Activated CD4-positive, alpha-beta T cell treated with anti-CD3 and anti-CD28 coated beads, Interleukin-2, amount 10 ng/mL, durations not matched to agents 7 days and 5 days (primary cell): ENCODE measurements at regions not wholly inside any gene's neighbourhood (a gene's known extent, or its start where the extent isn't known, plus 50 kb on each side); places are given as distances from the start of the nearest gene placed in this dataset.
"Not testable (repeated sequence)": the region's sequence is repeated elsewhere in the genome, so short reads cannot be mapped to it uniquely, and the experiment has no call there.

Experiments
- CTCF ChIA-PET: fragments of 350-600 bp; sonication (Branson Sonifier 250); formaldehyde crosslinking; loops from one replicate; lab custom pipeline; 2021; ENCODE audit warnings: antibody characterized with exemption; lab: Charles Lee
- POLR2A ChIA-PET: fragments of 350-600 bp; sonication (Branson Sonifier 250); formaldehyde crosslinking; loops from one replicate; lab custom pipeline; 2021; ENCODE audit warnings: antibody characterized with exemption; lab: Charles Lee
- DNase-seq: peaks from one replicate; pipeline ENCODE4 v3.0.0-alpha.2; 2020
- H3K27ac Mint-ChIP-seq: one replicate; pipeline ENCODE4 v1.8.0; 2021; ENCODE audit warnings: mild to moderate bottlenecking, moderate library complexity, mixed read lengths
- H3K27me3 Mint-ChIP-seq: one replicate; pipeline ENCODE4 v1.8.0; 2021; ENCODE audit warnings: mixed read lengths
- H3K36me3 Mint-ChIP-seq: one replicate; pipeline ENCODE4 v1.8.0; 2021; ENCODE audit warnings: low read depth, mixed read lengths
- H3K4me1 Mint-ChIP-seq: one replicate; pipeline ENCODE4 v1.8.0; 2021; ENCODE audit warnings: mixed read lengths
- H3K4me3 Mint-ChIP-seq: one replicate; pipeline ENCODE4 v1.8.0; 2021; ENCODE audit warnings: mild to moderate bottlenecking, moderate library complexity, mixed read lengths
- H3K9me3 Mint-ChIP-seq: one replicate; pipeline ENCODE4 v1.8.0; 2021; ENCODE audit warnings: mixed read lengths

- H3K27ac Mint-ChIP-seq, H3K9me3 Mint-ChIP-seq, DNase-seq, CTCF ChIA-PET, POLR2A ChIA-PET, H3K4me3 Mint-ChIP-seq, H3K4me1 Mint-ChIP-seq, H3K36me3 Mint-ChIP-seq, H3K27me3 Mint-ChIP-seq: not testable (repeated sequence)
Measured at GRCh38 chr9:41266000-41266399, 76.9 kb upstream of the ZNG1F start.

GRCh38 chr9:41251973-41252372 is 62.9 kb upstream of the ZNG1F start:
- H3K27me3 Mint-ChIP-seq, CTCF ChIA-PET, H3K4me3 Mint-ChIP-seq, POLR2A ChIA-PET, H3K36me3 Mint-ChIP-seq, H3K4me1 Mint-ChIP-seq, DNase-seq, H3K27ac Mint-ChIP-seq: not testable (repeated sequence)
- H3K9me3 Mint-ChIP-seq, result peaks cover 24% of the 10 kb centered on the region

- H3K4me1 Mint-ChIP-seq, H3K27ac Mint-ChIP-seq, POLR2A ChIA-PET, H3K27me3 Mint-ChIP-seq, CTCF ChIA-PET, H3K36me3 Mint-ChIP-seq, H3K4me3 Mint-ChIP-seq, DNase-seq: not testable (repeated sequence)
- peaks cover 24% of the 10 kb centered on the region for H3K9me3 Mint-ChIP-seq
Measured at GRCh38 chr9:41251101-41251500, 62.0 kb upstream of the ZNG1F start.

DNA sequence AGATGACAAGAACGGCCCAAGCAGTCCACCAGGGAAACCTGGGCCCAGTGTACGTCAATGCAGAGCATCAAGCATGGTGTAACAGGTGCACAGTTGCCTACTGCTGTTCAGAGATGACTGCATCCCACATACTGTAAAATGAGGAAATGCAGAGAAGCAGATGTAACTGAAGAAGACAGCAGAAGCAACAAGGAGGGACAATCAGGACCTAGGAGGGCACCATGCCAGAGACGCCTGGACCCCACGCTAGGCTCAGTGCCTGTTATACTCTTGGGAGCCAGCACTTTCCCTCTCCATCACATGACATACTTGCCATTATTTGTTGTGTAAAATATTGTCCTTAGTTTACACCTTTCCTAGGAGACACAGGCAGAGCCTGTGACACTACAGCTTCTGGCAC is 57.6 kb upstream of the ZNG1F start:
- POLR2A ChIA-PET, H3K36me3 Mint-ChIP-seq, H3K27me3 Mint-ChIP-seq, H3K4me1 Mint-ChIP-seq, H3K4me3 Mint-ChIP-seq, H3K27ac Mint-ChIP-seq, CTCF ChIA-PET, DNase-seq: not testable (repeated sequence)
- H3K9me3 Mint-ChIP-seq, result peaks cover 26% of the 10 kb centered on the region
